NCI-H1436 treated with DMSO at 0.1 percent for 48 hours (cell line): ENCODE measurements at regions not wholly inside any gene's neighbourhood (a gene's known extent, or its start where the extent isn't known, plus 50 kb on each side); places are given as distances from the start of the nearest gene placed in this dataset.
"Not testable (repeated sequence)": the region's sequence is repeated elsewhere in the genome, so short reads cannot be mapped to it uniquely, and the experiment has no call there.

Experiments used
- DNase-seq: peaks from one replicate; lab custom pipeline; 2025; lab: John Stamatoyannopoulos, UW

- no peak for DNase-seq
Measured at GRCh38 chr3:59411186-59411585, 361.4 kb upstream of the CFAP20DC start.

DNA sequence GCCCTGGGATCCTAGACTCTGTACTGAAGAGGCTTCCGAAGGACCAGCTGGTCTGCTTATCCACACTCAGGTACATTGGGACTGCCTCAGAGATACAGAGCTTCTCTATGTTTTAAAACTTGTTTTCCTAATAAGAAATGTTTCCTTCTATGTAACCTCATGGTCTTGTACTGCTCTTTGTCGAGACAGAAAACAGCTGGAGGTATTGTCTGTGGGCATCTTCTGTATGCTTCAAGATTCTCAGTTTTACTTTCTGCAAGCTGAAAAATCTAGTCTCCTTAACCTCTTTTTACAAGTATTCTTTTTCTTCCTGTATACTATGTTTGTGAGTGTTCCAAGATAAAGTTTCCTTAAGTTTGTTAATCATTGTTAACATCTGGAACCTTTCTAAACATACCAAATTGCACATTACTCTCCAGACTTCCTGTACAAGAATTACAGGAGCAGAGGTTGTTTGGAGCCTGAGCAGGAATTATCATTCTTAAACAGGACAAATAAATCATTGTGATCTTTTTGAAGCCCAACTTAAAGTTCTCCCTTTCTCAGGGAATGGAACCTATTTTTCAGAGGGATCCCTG is 358.3 kb upstream of the CFAP20DC start:
- no peak for DNase-seq

DNA sequence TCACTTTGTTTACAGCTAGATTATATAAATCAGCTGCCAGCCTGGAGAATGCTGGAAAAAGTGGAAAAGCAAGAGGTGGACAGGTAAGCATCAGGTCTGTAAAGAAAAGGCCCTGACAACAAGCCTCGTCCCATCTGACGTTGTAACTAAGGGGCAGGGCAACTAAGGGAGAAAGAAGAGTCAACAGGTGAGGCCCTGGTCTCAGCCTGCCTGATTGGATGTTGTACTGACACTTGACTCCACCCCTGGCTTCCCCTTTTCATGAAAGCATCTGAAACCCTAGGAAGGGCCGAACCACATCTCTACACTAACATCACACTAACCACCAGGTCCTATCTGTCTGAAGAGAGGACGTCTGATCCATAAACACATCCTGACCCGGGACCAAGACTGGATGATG is 357.6 kb upstream of the CFAP20DC start:
- DNase-seq, result no peak

DNA sequence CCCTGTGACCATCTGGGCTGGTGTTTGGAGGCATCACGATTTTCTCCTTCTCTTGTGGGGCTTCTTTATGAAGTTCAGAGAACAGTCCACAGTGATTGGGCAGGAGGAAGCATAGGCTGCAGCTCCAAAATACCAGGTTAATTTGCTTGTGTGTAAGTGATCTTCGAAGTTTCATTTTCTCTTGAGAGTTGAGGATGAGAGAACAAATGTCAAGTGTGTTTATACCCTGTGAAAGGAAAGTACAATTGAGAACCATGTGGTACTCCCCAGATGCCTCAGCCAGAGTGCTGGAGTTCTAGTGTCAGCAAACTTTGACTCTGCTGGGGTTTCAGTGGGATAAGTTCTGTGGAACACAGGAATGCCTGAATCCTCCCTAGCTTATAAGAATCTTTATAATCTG is 357.1 kb upstream of the CFAP20DC start:
- DNase-seq, result no peak

GRCh38 chr3:59404851-59405250 is 355.0 kb upstream of the CFAP20DC start:
- DNase-seq, result no peak

DNA sequence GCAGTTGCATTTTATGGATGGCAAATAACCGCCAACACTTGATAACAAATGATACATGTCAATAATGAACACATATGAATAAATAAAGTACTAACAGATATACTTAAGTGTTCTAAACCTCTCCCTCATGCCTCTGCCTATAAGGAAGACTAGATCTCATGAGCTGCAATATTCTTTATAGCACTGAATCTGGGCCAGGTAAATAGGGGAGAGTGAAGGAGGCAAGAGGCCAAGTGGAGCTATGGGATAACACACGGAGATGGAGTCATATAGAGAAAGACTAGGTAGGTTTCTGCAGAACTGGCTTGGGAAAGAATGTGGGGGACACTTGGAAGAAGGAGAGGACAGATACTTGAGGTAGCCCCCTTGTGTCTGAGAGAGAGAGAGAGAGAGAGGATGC is 354.2 kb upstream of the CFAP20DC start:
- DNase-seq, result no peak

DNA sequence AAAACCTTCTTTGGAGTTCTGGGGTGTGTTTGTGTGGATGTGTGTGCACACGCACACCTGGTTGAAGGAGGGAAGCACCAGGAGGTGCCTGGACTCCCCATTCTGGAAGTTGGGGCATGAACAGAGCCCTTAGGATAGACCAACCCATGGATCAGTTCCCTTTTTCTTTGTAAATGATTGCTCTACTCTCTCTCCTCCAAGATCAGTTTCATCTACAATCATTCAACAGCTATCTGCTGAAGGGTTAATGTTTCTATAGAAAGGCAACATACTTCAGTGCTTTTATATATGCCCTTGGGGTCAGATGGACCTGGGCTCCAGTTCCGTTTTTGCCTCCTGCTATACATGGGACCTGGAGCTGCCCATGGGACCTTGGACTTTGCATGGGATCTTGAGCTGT is 352.1 kb upstream of the CFAP20DC start:
- DNase-seq, result no peak

GRCh38 chr3:59392116-59392515 is 342.3 kb upstream of the CFAP20DC start:
- DNase-seq, result no peak

GRCh38 chr3:59391131-59391530 is 341.3 kb upstream of the CFAP20DC start:
- DNase-seq, result no peak

DNA sequence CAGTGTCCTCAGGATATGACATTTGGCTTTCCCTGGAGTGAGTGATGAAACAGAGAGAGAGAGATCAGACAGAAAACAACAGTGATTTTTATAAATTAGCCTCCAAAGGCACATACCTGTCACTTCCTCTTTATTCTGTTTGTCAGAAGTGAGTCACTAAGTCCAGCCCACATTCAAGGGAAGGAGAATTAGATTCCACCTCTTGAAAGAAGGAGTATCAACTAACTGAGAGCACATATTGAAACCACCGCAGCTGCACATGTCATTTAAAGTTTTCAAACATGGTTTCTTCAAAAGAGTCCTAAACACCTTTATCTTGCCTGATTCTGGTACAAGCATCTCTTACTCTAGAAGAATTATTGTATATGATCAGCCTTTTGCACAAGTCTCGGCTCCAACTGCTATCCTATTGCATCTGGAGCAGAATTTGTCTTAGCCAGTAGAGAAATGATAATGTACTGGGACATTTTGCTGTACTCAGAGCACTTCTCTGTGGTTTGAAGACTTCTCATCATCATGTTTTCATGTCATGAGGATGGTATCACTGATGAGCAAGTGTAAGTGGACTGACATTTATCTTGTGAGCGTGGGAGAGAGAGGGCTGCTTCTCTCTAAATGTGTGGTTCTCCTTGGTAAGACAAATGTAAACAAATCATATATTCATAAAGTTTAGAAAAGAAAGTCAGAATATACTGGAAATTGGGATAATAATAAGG is 338.9 kb upstream of the CFAP20DC start:
- DNase-seq, result no peak

DNA sequence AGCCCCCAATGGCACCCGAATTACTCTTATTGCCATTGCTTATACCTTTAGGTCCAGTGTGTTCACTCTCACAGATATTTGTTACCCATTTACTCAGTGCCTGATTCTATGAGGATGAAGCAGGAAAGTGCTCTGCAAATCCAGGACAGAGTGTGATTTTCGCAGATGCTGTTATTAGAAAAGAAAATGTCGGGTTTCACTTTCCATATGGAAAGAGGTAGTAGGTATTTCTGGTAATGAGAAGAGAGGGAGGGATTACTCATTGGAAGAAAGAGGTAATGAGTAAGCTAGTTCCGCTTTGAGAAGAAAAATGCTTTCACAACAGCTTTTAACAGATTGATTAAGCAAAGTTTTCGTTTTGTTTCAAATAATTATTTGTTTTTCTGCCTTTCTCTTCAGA is 336.3 kb upstream of the CFAP20DC start:
- DNase-seq, result no peak

GRCh38 chr3:59385547-59385946 is 335.7 kb upstream of the CFAP20DC start:
- DNase-seq, result no peak

GRCh38 chr3:59381282-59381681 is 331.5 kb upstream of the CFAP20DC start:
- no peak for DNase-seq

DNA sequence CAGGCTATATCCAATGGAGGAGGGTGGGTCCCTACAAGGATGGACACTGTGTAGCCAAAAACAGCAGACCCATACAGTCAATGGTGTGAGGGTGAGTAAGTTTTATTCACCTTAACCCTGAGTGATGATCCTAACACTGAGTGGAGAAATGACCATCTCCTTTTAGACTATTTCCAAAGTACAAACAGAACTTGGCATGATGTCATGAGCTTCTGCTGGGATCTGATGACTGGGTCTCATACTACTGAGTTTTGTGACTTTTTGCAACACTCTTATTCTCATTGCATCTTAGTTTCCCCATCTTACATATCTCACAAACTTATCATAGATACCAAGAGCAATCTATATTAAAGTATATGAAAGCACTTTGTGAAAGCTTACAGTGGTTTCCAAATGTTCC is 330.3 kb upstream of the CFAP20DC start:
- DNase-seq, result no peak

DNA sequence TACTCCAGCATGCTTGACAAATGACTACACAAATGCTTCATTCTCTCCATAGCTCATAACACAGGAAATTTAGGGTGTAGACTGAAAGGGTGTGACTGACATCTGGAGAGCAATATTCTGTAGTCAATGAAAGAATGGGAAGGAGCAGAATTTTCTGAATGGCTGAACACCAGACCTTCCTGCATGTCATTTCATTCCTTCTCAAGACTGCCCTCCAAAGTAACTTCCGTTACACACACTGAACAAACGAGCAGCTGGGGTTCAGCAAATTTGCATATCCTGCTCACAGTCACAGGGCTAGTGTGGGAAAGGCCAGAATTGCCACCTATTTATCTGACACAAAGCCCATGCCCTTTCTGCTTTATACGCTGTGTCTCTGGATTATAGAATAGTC is 325.0 kb upstream of the CFAP20DC start:
- no peak for DNase-seq

- DNase-seq, result no peak
Measured at GRCh38 chr3:59374091-59374817, 324.4 kb upstream of the CFAP20DC start.

DNA sequence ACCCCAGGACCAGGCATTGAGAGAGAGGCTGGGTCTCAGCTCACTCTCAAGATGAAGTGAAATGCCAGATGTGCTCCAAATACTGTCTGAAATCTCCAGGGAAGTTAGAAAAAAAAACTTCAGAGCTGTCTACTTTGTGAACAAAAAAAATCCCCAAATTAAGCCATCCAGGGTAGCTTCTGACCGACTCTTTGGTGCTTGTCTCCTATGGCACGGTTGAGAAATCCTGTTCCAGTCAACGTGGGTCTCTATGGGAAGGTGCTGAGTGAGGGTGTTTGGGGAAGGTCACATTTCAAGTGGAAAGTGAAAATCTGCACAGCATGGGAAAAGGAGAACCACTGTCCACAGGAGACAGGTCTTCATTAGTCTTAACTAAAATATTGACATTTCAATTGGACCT is 322.5 kb upstream of the CFAP20DC start:
- DNase-seq, result no peak

DNA sequence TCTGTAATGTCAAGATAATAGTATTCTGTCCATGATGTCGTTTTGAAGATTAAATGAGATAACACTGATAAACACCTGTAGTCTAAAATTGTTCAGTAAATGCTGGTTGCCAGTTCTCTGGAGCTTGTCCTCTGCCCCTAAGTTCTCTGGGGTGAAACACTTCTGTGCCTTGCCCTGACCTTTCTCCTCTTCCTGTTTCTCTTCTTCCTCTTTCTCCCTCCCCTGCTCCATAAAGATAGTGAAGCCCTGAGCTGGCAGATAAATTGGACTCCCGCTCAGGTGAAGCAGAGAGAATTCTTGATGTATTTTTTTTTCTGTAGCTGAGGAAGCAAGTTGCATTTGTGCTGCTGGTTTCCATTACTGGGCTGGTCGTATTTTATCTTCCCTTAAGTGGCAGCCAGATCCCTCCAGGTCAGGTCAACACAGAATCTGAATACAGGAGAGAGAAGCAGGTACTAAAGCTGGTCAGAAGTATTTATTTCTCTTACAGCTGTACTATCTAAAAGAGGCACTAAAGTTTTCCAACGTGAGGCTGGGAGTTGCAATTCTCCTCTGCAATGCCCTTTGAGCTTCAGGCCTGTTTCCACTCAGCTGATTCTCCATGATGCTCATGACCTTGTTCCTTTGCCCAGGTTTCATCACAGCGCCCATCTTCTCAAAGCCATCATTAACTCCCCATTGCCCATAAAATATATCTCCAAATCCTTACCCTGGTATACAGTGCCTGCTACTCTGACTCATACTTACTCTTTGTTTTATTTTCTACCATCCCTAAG is 319.3 kb upstream of the CFAP20DC start:
- DNase-seq, result no peak

GRCh38 chr3:59367150-59367549 is 317.3 kb upstream of the CFAP20DC start:
- no peak for DNase-seq

- no peak for DNase-seq
Measured at GRCh38 chr3:59366218-59366617, 316.4 kb upstream of the CFAP20DC start.

DNA sequence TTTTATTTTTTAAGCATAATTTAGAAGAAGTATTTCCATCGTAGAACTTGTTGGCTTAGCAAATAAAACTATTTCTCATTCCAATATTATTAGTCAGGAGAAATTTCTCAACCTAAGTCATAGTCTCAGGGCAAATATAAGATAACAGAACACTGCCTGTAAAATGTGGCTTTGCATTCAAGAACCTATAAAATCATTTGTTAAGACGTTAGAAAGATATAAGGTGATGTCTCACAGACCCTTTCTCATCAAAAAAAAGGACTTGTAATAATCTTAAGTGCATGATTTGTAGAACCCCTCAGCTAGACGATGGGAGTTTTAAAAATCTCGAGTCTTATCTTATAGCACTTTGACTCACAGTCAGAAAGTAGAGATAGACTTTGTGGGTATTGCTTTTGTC is 314.7 kb upstream of the CFAP20DC start:
- DNase-seq, result no peak

- not testable (repeated sequence) for DNase-seq
Measured at GRCh38 chr3:59360312-59360711, 310.5 kb upstream of the CFAP20DC start.

- no peak for DNase-seq
Measured at GRCh38 chr3:59341459-59341858, 291.6 kb upstream of the CFAP20DC start.
